B cell (primary cell): ENCODE measurements at regions not wholly inside any gene's neighbourhood (a gene's known extent, or its start where the extent isn't known, plus 50 kb on each side); places are given as distances from the start of the nearest gene placed in this dataset.

ENCODE experiments used
- ATAC-seq: fragments of 200-7000 bp; cut with Tn5 transposase; one replicate; pipeline ENCODE4 v1.10.0; 2021; ENCODE audit warnings: low read depth, mild to moderate bottlenecking, moderate number of reproducible peaks, moderate library complexity
- CTCF ChIA-PET: fragments of 350-600 bp; sonication (Branson Sonifier 250); formaldehyde crosslinking; loops from one replicate; lab custom pipeline; 2021; ENCODE audit warnings: antibody characterized with exemption, inconsistent platforms; lab: Charles Lee
- POLR2A ChIA-PET: fragments of 350-600 bp; sonication (Branson Sonifier 250); formaldehyde crosslinking; loops from one replicate; lab custom pipeline; 2021; ENCODE audit warnings: antibody characterized with exemption; lab: Charles Lee
- DNase-seq: peaks from one replicate; pipeline ENCODE4 v3.0.0; 2013
- H2AFZ ChIP-seq: 2 replicates; pipeline ENCODE4 v1.6.1; 2012; ENCODE audit warnings: mild to moderate bottlenecking, low read depth, low read length; ENCODE audit not compliant: insufficient read depth, poor library complexity, severe bottlenecking
- H3K27ac ChIP-seq, 2 donors: 1 replicate in 1 of 2; 2 replicates in 1 of 2; pipeline ENCODE4 v1.5.1; 2012 to 2013; ENCODE audit warnings: low read length in 2 of 2, mild to moderate bottlenecking in 2 of 2, moderate library complexity in 1 of 2
- H3K27me3 ChIP-seq, 4 experiments: fragments of 200-600 bp in 1 of 4; sonication (generic) in 1 of 4; replicated peaks in 1 of 4; 1 replicate in 2 of 4; 2 replicates in 2 of 4; pipeline versions ENCODE4 v1.6.1 to v1.7.0; 2013 to 2016; ENCODE audit warnings: low read length in 3 of 4, mild to moderate bottlenecking in 2 of 4, mixed read lengths in 1 of 4, moderate library complexity in 1 of 4; ENCODE audit not compliant: insufficient read depth in 4 of 4, control insufficient read depth in 3 of 4; ENCODE audit errors: control extremely low read depth in 1 of 4
- H3K36me3 ChIP-seq, 2 experiments: replicated peaks in 1 of 2; 1 replicate in 1 of 2; 2 replicates in 1 of 2; pipeline versions ENCODE4 v1.6.1 to v1.7.1; 2013; ENCODE audit warnings: low read length in 1 of 2; ENCODE audit not compliant: insufficient read depth in 2 of 2, control insufficient read depth in 1 of 2; ENCODE audit errors: control extremely low read depth in 1 of 2, extremely low read depth in 1 of 2
- H3K4me1 ChIP-seq, 2 donors: fragments of 200-600 bp in 1 of 2; sonication (generic) in 1 of 2; 1 replicate in 1 of 2; 2 replicates in 1 of 2; pipeline versions ENCODE4 v1.5.1 to v1.6.1; 2013 to 2017; ENCODE audit warnings: low read length in 2 of 2; ENCODE audit not compliant: control insufficient read depth in 2 of 2, insufficient read depth in 2 of 2
- H3K4me2 ChIP-seq: replicated peaks from 2 replicates; pipeline ENCODE3; 2012; ENCODE audit warnings: mild to moderate bottlenecking, low read depth, low read length; ENCODE audit not compliant: poor library complexity, severe bottlenecking
- H3K4me3 ChIP-seq, 5 experiments: fragments of 200-600 bp in 1 of 5; sonication (generic) in 1 of 5; 1 replicate in 3 of 5; 2 replicates in 2 of 5; pipeline versions ENCODE4 v1.5.1 to v1.7.0; 2011 to 2016; ENCODE audit warnings: low read length in 4 of 5, mild to moderate bottlenecking in 4 of 5, low read depth in 2 of 5, control low read depth in 1 of 5, moderate library complexity in 1 of 5; ENCODE audit not compliant: insufficient read depth in 1 of 5; ENCODE audit errors: control extremely low read depth in 1 of 5, extremely low read depth in 1 of 5
- H3K79me2 ChIP-seq: fragments of 200-600 bp; sonication (generic); one replicate; pipeline ENCODE4 v1.6.0; 2016; ENCODE audit warnings: low read length; ENCODE audit not compliant: control insufficient read depth, insufficient read depth
- H3K9ac ChIP-seq: fragments of 200-600 bp; sonication (generic); 2 replicates; pipeline ENCODE4 v1.6.1; 2017; ENCODE audit warnings: mild to moderate bottlenecking, low read length, moderate library complexity
- H3K9me3 ChIP-seq, 3 donors: one replicate each; pipeline versions ENCODE4 v1.6.1 to v1.7.1; 2013; ENCODE audit warnings: low read length in 2 of 3; ENCODE audit not compliant: control insufficient read depth in 2 of 3, insufficient read depth in 1 of 3; ENCODE audit errors: control extremely low read depth in 1 of 3
- H4K20me1 ChIP-seq: 2 replicates; pipeline ENCODE4 v1.6.0; 2012; ENCODE audit warnings: mild to moderate bottlenecking, low read length; ENCODE audit not compliant: insufficient read depth, control insufficient read depth, poor library complexity, severe bottlenecking
- H3K27ac Mint-ChIP-seq: one replicate; pipeline ENCODE4 v1.8.0; 2021; ENCODE audit warnings: mixed read lengths
- H3K27me3 Mint-ChIP-seq: one replicate; pipeline ENCODE4 v1.8.0; 2021; ENCODE audit warnings: mixed read lengths
- H3K4me1 Mint-ChIP-seq: one replicate; pipeline ENCODE4 v1.8.0; 2021; ENCODE audit warnings: mixed read lengths
- H3K4me3 Mint-ChIP-seq: one replicate; pipeline ENCODE4 v1.8.0; 2021; ENCODE audit warnings: mixed read lengths
- H3K9me3 Mint-ChIP-seq: one replicate; pipeline ENCODE4 v1.8.0; 2022; ENCODE audit warnings: mixed read lengths; ENCODE audit not compliant: insufficient read depth
- CTCF ChIP-seq: fragments of 200-600 bp; IDR thresholded peaks from one replicate; pipeline ENCODE4 v1.8.0; 2022; ENCODE audit warnings: antibody characterized with exemption, mild to moderate bottlenecking
- EZH2 ChIP-seq: IDR thresholded peaks from 2 replicates; pipeline ENCODE4 v1.6.1; 2012; ENCODE audit warnings: borderline replicate concordance, low read depth, mild to moderate bottlenecking, moderate library complexity, low read length; ENCODE audit not compliant: insufficient read depth, poor library complexity, severe bottlenecking
- WGBS: methylation state at CpG from one replicate; pipeline ENCODE4 v1.1.5; 2013; ENCODE audit warnings: missing lambda C conversion rate; ENCODE audit not compliant: insufficient coverage; 5-methylcytosine and 5-hydroxymethylcytosine counted together
- intact Hi-C: fragments of 100-400 bp; cut with micrococcal nuclease; formaldehyde crosslinking; loops from one replicate; pipeline ENCODE4 v1.10.0; 2022

DNA sequence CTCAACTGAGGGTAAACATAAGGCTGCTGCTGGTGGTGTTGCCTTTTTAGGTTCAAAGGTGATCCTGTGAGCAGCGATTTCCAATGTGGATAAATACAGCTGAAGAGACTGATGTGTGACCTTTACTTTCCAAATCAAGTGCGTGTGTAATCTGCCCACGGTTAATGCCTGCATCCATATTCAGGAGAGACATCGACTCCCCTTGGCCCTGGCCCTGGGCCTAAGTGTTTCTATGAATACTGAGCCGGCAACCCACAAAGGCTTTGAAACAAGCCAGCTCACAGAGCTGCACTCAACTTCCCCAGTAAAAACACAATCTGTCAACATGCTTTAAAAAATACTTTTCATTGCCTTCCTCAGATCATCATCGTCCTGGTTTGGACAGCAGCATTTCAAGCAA lies 1026.6 kb downstream of the TMEM182 start:
- no peaks in the 10 kb centered on the region for H3K9me3 Mint-ChIP-seq
- Histone ChIP-seq H3K9ac (no peak overlapping the region), H3K4me1 (no peaks in the 10 kb centered on the region), H3K9me3 (no peaks in the 10 kb centered on the region), H2AFZ (no peak overlapping the region), H3K79me2 (no peaks in the 10 kb centered on the region), H3K36me3 (no peaks in the 10 kb centered on the region), H3K4me2 (no peak overlapping the region), H4K20me1 (no peaks in the 10 kb centered on the region), H3K27ac (no peak overlapping the region), H3K4me3 (no peak overlapping the region), H3K27me3 (no peaks in the 10 kb centered on the region)
- no peaks in the 10 kb centered on the region for H3K27me3 Mint-ChIP-seq
- no peak overlapping the region for H3K27ac Mint-ChIP-seq
- WGBS, result 63% methylated on average over 5 of the region's 6 CpGs
- no peak for ATAC-seq
- CTCF ChIA-PET, result no interaction called here
- TF ChIP-seq CTCF (no peak), EZH2 (no peak)
- POLR2A ChIA-PET, result no interaction called here
- H3K4me3 Mint-ChIP-seq, result no peak overlapping the region
- no peak for DNase-seq
- no peaks in the 10 kb centered on the region for H3K4me1 Mint-ChIP-seq
- intact Hi-C loops, result no loop called here

DNA sequence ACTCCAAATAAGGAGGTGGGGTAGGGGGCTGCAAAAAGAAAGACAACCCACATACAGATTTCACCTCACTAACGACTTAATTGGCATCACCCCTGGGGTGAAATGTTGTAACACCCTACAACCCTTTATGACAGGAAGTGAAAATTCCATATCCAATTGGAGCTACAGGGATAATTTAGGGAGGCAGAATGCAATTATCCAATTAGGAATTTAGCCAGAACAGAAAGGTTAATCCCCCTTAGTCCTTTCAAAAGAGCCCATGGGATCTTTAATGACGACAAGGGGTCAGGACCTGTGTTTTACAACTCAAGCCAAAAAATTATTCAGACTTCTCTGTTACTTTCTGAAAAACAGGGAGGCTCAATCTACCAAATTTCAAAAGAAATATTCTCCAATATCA lies 1027.1 kb downstream of the TMEM182 start:
- H3K4me1 ChIP-seq, result no peaks in the 10 kb centered on the region
- no CpG with 5 or more reads among the region's 2 CpGs for WGBS
- H3K9me3 ChIP-seq, result peaks cover 0 to 3% (median 0%) of the 10 kb centered on the region in 3 donors
- TF ChIP-seq CTCF (no peak), EZH2 (no peak)
- no peaks in the 10 kb centered on the region for H3K9me3 Mint-ChIP-seq
- POLR2A ChIA-PET, result no interaction called here
- no peak overlapping the region for H3K27ac ChIP-seq
- no peaks in the 10 kb centered on the region for H4K20me1 ChIP-seq
- no peak overlapping the region for H2AFZ ChIP-seq
- H3K4me3 Mint-ChIP-seq, result no peak overlapping the region
- H3K27me3 ChIP-seq, result no peaks in the 10 kb centered on the region
- DNase-seq (no peak), ATAC-seq (no peak)
- H3K79me2 ChIP-seq, result no peaks in the 10 kb centered on the region
- H3K4me3 ChIP-seq, result no peak overlapping the region
- no peak overlapping the region for H3K9ac ChIP-seq
- H3K27me3 Mint-ChIP-seq, result no peaks in the 10 kb centered on the region
- H3K27ac Mint-ChIP-seq, result no peak overlapping the region
- H3K4me1 Mint-ChIP-seq, result no peaks in the 10 kb centered on the region
- intact Hi-C loops, result no loop called here
- CTCF ChIA-PET, result no interaction called here
- no peaks in the 10 kb centered on the region for H3K36me3 ChIP-seq
- H3K4me2 ChIP-seq, result no peak overlapping the region
